SIG-M5 treated with dmso at 0.1 percent for 504 hours (cell line): ENCODE measurements at regions not wholly inside any gene's neighbourhood (a gene's known extent, or its start where the extent isn't known, plus 50 kb on each side); places are given as distances from the start of the nearest gene placed in this dataset.

Experiments
- DNase-seq: peaks from one replicate; lab custom pipeline; 2025; ENCODE audit not compliant: unreplicated experiment; lab: John Stamatoyannopoulos, UW

GRCh38 chr13:105048677-105049076, 1486.8 kb downstream of the EFNB2 start:
- no peak for DNase-seq

- no peak for DNase-seq
Observed at GRCh38 chr13:105047676-105048295, 1487.7 kb downstream of the EFNB2 start.

- no peak for DNase-seq
Observed at GRCh38 chr13:105037110-105037509, 1498.4 kb downstream of the EFNB2 start.

GRCh38 chr13:105035092-105035491, 1500.4 kb downstream of the EFNB2 start:
- DNase-seq: no peak

- DNase-seq: no peak
Observed at GRCh38 chr13:105033999-105034398, 1501.5 kb downstream of the EFNB2 start.

GRCh38 chr13:105031306-105031705, 1504.2 kb downstream of the EFNB2 start:
- no peak for DNase-seq

- no peak for DNase-seq
Observed at GRCh38 chr13:105030851-105031250, 1504.6 kb downstream of the EFNB2 start.

GRCh38 chr13:105019073-105019472, 1516.4 kb downstream of the EFNB2 start:
- DNase-seq: no peak

GRCh38 chr13:105016266-105016665, 1519.2 kb downstream of the EFNB2 start:
- DNase-seq: peak; percentile 34

- no peak for DNase-seq
Observed at GRCh38 chr13:105008604-105009003, 1526.9 kb downstream of the EFNB2 start.

- DNase-seq: no peak
Observed at GRCh38 chr13:105007166-105007808, 1528.2 kb downstream of the EFNB2 start.

- no peak for DNase-seq
Observed at GRCh38 chr13:104996022-104996421, 1539.4 kb downstream of the EFNB2 start.

GRCh38 chr13:104993708-104994107, 1541.8 kb downstream of the EFNB2 start:
- no peak for DNase-seq

GRCh38 chr13:104987621-104988020, 1547.8 kb downstream of the EFNB2 start:
- DNase-seq: no peak

- DNase-seq: peak; percentile 92
Observed at GRCh38 chr13:104984296-104984818, 1551.1 kb downstream of the EFNB2 start.

- no peak for DNase-seq
Observed at GRCh38 chr13:104983601-104984000, 1551.9 kb downstream of the EFNB2 start.

GRCh38 chr13:104980586-104980985, 1554.9 kb downstream of the EFNB2 start:
- no peak for DNase-seq

GRCh38 chr13:104979281-104980030, 1556.0 kb downstream of the EFNB2 start:
- DNase-seq: no peak

GRCh38 chr13:104976986-104977385, 1558.5 kb downstream of the EFNB2 start:
- peak; percentile 45 for DNase-seq

GRCh38 chr13:104975272-104975671, 1560.2 kb downstream of the EFNB2 start:
- no peak for DNase-seq

- no peak for DNase-seq
Observed at GRCh38 chr13:104968876-104969275, 1566.6 kb downstream of the EFNB2 start.
